Fibroblast of lung (primary cell): ENCODE measurements at regions not wholly inside any gene's neighbourhood (a gene's known extent, or its start where the extent isn't known, plus 50 kb on each side); places are given as distances from the start of the nearest gene placed in this dataset.

ENCODE experiments used
- DNase-seq, 2 donors: peaks; one replicate each; pipeline versions ENCODE4 v3.0.0 to v3.0.0-alpha.2; 2010; ENCODE audit warnings: low read depth in 2 of 2
- H2AFZ ChIP-seq: 2 replicates; pipeline ENCODE4 v1.5.1; 2012; ENCODE audit warnings: low read length, control low read depth, inconsistent platforms
- H3K27ac ChIP-seq: 2 replicates; pipeline ENCODE4 v1.5.1; 2011; ENCODE audit warnings: low read length, control low read depth; ENCODE audit not compliant: insufficient read depth
- H3K27me3 ChIP-seq: 2 replicates; pipeline ENCODE4 v1.5.1; 2011; ENCODE audit warnings: mild to moderate bottlenecking, low read length; ENCODE audit not compliant: control insufficient read depth, insufficient read depth
- H3K36me3 ChIP-seq: 2 replicates; pipeline ENCODE4 v1.5.1; 2011; ENCODE audit warnings: low read length; ENCODE audit not compliant: control insufficient read depth, insufficient read depth
- H3K4me1 ChIP-seq: 2 replicates; pipeline ENCODE4 v1.5.1; 2011; ENCODE audit warnings: low read length; ENCODE audit not compliant: control insufficient read depth, insufficient read depth; ENCODE audit errors: extremely low read depth
- H3K4me2 ChIP-seq: 2 replicates; pipeline ENCODE4 v1.5.1; 2011; ENCODE audit warnings: low read length, control low read depth; ENCODE audit not compliant: insufficient read depth; ENCODE audit errors: extremely low read depth
- H3K4me3 ChIP-seq, 4 experiments: fragments of 200-600 bp in 1 of 4; sonication (generic) in 1 of 4; replicated peaks in 1 of 4; 2 replicates each; pipeline ENCODE4 v1.5.1; 2011 to 2016; ENCODE audit warnings: low read length in 4 of 4, low read depth in 3 of 4, mild to moderate bottlenecking in 3 of 4, control low read depth in 2 of 4, inconsistent platforms in 1 of 4, mixed read lengths in 1 of 4; ENCODE audit not compliant: insufficient read depth in 1 of 4; ENCODE audit errors: control extremely low read depth in 1 of 4
- H3K79me2 ChIP-seq: 2 replicates; pipeline ENCODE4 v1.5.1; 2012; ENCODE audit warnings: mild to moderate bottlenecking, low read length, inconsistent platforms; ENCODE audit not compliant: control insufficient read depth, insufficient read depth
- H3K9ac ChIP-seq: 2 replicates; pipeline ENCODE4 v1.5.1; 2011; ENCODE audit warnings: mild to moderate bottlenecking, low read length, control low read depth; ENCODE audit not compliant: insufficient read depth
- H3K9me3 ChIP-seq: 2 replicates; pipeline ENCODE4 v1.5.1; 2012; ENCODE audit warnings: low read depth, low read length; ENCODE audit not compliant: control insufficient read depth, insufficient read depth
- H4K20me1 ChIP-seq: 2 replicates; pipeline ENCODE4 v1.5.1; 2011; ENCODE audit warnings: low read length; ENCODE audit not compliant: control insufficient read depth, insufficient read depth; ENCODE audit errors: extremely low read depth
- EZH2 ChIP-seq: IDR thresholded peaks from 2 replicates; pipeline ENCODE4 v1.5.1; 2012; ENCODE audit warnings: low read length, control low read depth, mild to moderate bottlenecking; ENCODE audit errors: missing control alignments
- TF ChIP-seq, protein P1 (sequence below), 2 donors: IDR thresholded peaks in 1 of 2; conservative IDR thresholded peaks in 1 of 2; 1 replicate in 1 of 2; 2 replicates in 1 of 2; pipeline ENCODE4 v1.5.1; 2011 to 2012; ENCODE audit warnings: low read length in 2 of 2, control low read depth in 1 of 2, inconsistent platforms in 1 of 2, low read depth in 1 of 2, mild to moderate bottlenecking in 1 of 2

DNA sequence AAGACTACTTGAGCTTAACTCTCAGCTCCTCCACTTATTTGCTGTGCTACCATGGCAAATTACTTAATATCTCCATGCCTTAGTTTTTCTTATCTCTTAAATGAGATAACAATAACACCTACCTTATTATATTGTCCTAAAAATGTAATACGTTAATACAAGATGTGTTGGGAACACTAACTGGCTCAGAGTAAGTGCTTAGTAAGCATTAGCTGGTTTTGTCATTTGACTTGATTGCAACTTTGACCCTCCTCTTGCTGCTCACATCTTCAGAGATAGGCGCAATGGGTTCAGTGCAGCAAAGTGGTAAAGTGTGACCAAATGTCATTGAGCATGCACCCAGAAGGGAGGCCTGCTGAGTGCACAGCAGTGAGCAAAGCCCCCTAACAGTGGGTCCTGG is 294.5 kb upstream of the CLNK start:
- Histone ChIP-seq H3K27me3 (no peaks in the 10 kb centered on the region), H3K27ac (no peak overlapping the region), H3K79me2 (no peaks in the 10 kb centered on the region), H4K20me1 (no peaks in the 10 kb centered on the region), H3K4me3 (no peak overlapping the region), H3K9me3 (no peaks in the 10 kb centered on the region), H3K4me1 (no peaks in the 10 kb centered on the region), H3K36me3 (no peaks in the 10 kb centered on the region), H3K9ac (no peak overlapping the region), H3K4me2 (no peak overlapping the region), H2AFZ (no peak overlapping the region)
- TF ChIP-seq EZH2 = no peak
- TF ChIP-seq, protein P1, sequence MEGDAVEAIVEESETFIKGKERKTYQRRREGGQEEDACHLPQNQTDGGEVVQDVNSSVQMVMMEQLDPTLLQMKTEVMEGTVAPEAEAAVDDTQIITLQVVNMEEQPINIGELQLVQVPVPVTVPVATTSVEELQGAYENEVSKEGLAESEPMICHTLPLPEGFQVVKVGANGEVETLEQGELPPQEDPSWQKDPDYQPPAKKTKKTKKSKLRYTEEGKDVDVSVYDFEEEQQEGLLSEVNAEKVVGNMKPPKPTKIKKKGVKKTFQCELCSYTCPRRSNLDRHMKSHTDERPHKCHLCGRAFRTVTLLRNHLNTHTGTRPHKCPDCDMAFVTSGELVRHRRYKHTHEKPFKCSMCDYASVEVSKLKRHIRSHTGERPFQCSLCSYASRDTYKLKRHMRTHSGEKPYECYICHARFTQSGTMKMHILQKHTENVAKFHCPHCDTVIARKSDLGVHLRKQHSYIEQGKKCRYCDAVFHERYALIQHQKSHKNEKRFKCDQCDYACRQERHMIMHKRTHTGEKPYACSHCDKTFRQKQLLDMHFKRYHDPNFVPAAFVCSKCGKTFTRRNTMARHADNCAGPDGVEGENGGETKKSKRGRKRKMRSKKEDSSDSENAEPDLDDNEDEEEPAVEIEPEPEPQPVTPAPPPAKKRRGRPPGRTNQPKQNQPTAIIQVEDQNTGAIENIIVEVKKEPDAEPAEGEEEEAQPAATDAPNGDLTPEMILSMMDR (conservative IDR thresholded peaks at IDR 0.05 in 1 of 2, IDR thresholded peaks at IDR 0.05 in 1 of 2; ENCODE audit: low read depth in 1 of 2, low read length in 2 of 2) = no peak
- DNase-seq = no peak

- TF ChIP-seq, protein P1 (conservative IDR thresholded peaks at IDR 0.05 in 1 of 2, IDR thresholded peaks at IDR 0.05 in 1 of 2; ENCODE audit: low read depth in 1 of 2, low read length in 2 of 2) = no peak
- no peak for TF ChIP-seq EZH2
- Histone ChIP-seq H3K27ac (no peak overlapping the region), H3K4me2 (no peak overlapping the region), H3K9ac (no peak overlapping the region), H3K79me2 (no peaks in the 10 kb centered on the region), H3K4me3 (no peak overlapping the region), H3K4me1 (no peaks in the 10 kb centered on the region), H3K27me3 (no peaks in the 10 kb centered on the region), H3K9me3 (no peaks in the 10 kb centered on the region), H3K36me3 (no peaks in the 10 kb centered on the region), H2AFZ (no peak overlapping the region), H4K20me1 (no peaks in the 10 kb centered on the region)
- no peak for DNase-seq
These were observed 293.0 kb upstream of the CLNK start for GRCh38 chr4:10977534-10977933.

DNA sequence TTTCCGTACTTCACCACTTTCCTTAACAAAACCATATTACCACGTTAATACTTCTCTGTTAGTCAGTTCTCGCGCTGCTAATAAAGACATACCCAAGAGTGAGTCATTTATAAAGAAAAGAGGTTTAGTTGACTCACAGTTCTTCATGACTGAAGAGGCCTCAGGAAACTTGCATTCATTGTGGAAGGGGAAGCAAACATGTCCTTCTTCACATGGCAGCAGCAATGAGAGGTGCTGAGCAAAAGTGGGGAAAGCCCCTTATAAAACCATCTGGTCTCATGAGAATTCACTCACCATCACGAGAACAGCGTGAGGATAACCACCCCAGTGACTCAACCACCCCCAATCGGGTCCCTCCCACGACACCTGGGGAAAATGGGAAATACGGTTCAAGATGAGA is 289.8 kb upstream of the CLNK start:
- no peaks in the 10 kb centered on the region for H3K36me3 ChIP-seq
- H3K9me3 ChIP-seq = no peaks in the 10 kb centered on the region
- no peak overlapping the region for H3K4me2 ChIP-seq
- no peaks in the 10 kb centered on the region for H4K20me1 ChIP-seq
- no peaks in the 10 kb centered on the region for H3K79me2 ChIP-seq
- no peak overlapping the region for H3K27ac ChIP-seq
- TF ChIP-seq, protein P1 (conservative IDR thresholded peaks at IDR 0.05 in 1 of 2, IDR thresholded peaks at IDR 0.05 in 1 of 2; ENCODE audit: low read depth in 1 of 2, low read length in 2 of 2) = no peak
- no peak for TF ChIP-seq EZH2
- no peaks in the 10 kb centered on the region for H3K4me1 ChIP-seq
- H3K27me3 ChIP-seq = no peaks in the 10 kb centered on the region
- DNase-seq = peak in 1 of 2 donors; percentile 27
- no peak overlapping the region for H3K9ac ChIP-seq
- H3K4me3 ChIP-seq = no peak overlapping the region
- no peak overlapping the region for H2AFZ ChIP-seq
